Activated T-helper 17 cell treated with anti-CD3 and anti-CD28 coated beads, Interleukin-2, amount 50 U/mL, for 72 hours (primary cell): ENCODE measurements at regions not wholly inside any gene's neighbourhood (a gene's known extent, or its start where the extent isn't known, plus 50 kb on each side); places are given as distances from the start of the nearest gene placed in this dataset.

Experiments used
- ATAC-seq: fragments of 150-1000 bp; cut with Tn5 transposase; replicated peaks from 2 replicates; pipeline ENCODE4 v1.10.0; 2021; ENCODE audit warnings: mild to moderate bottlenecking, moderate library complexity
- H3K27ac Mint-ChIP-seq: one replicate; pipeline ENCODE4 v1.8.0; 2022; ENCODE audit warnings: mixed read lengths
- H3K27me3 Mint-ChIP-seq: one replicate; pipeline ENCODE4 v1.8.0; 2022; ENCODE audit warnings: mixed read lengths
- H3K36me3 Mint-ChIP-seq: one replicate; pipeline ENCODE4 v1.8.0; 2022; ENCODE audit warnings: low read depth, mild to moderate bottlenecking, mixed read lengths
- H3K4me1 Mint-ChIP-seq: one replicate; pipeline ENCODE4 v1.8.0; 2022; ENCODE audit warnings: mixed read lengths
- H3K4me3 Mint-ChIP-seq: one replicate; pipeline ENCODE4 v1.8.0; 2022; ENCODE audit warnings: mild to moderate bottlenecking, mixed read lengths
- H3K9me3 Mint-ChIP-seq: one replicate; pipeline ENCODE4 v1.8.0; 2022; ENCODE audit warnings: mixed read lengths

- Mint-ChIP-seq H3K27me3 (no peaks in the 10 kb centered on the region), H3K27ac (no peak overlapping the region), H3K4me3 (no peak overlapping the region), H3K4me1 (no peaks in the 10 kb centered on the region), H3K36me3 (no peaks in the 10 kb centered on the region), H3K9me3 (peaks cover 3% of the 10 kb centered on the region)
- no peak for ATAC-seq
Observed at GRCh38 chr18:40980171-40980570, 974.9 kb upstream of the PIK3C3 start.

GRCh38 chr18:40976050-40976449 is 979.0 kb upstream of the PIK3C3 start:
- ATAC-seq: no peak
- Mint-ChIP-seq H3K36me3 (no peaks in the 10 kb centered on the region), H3K9me3 (peaks cover 9% of the 10 kb centered on the region), H3K4me1 (no peaks in the 10 kb centered on the region), H3K27me3 (no peaks in the 10 kb centered on the region), H3K27ac (no peak overlapping the region), H3K4me3 (no peak overlapping the region)

GRCh38 chr18:40974448-40974847 is 980.6 kb upstream of the PIK3C3 start:
- H3K27ac Mint-ChIP-seq: no peak overlapping the region
- no peaks in the 10 kb centered on the region for H3K4me1 Mint-ChIP-seq
- H3K27me3 Mint-ChIP-seq: no peaks in the 10 kb centered on the region
- peaks cover 9% of the 10 kb centered on the region for H3K9me3 Mint-ChIP-seq
- H3K4me3 Mint-ChIP-seq: no peak overlapping the region
- ATAC-seq: no peak
- no peaks in the 10 kb centered on the region for H3K36me3 Mint-ChIP-seq

- Mint-ChIP-seq H3K4me3 (no peak overlapping the region), H3K4me1 (no peaks in the 10 kb centered on the region), H3K27me3 (no peaks in the 10 kb centered on the region), H3K9me3 (peaks cover 14% of the 10 kb centered on the region), H3K27ac (no peak overlapping the region), H3K36me3 (no peaks in the 10 kb centered on the region)
- no peak for ATAC-seq
Observed at GRCh38 chr18:40962784-40963183, 992.2 kb upstream of the PIK3C3 start.

GRCh38 chr18:40957533-40958070 is 997.4 kb upstream of the PIK3C3 start:
- Mint-ChIP-seq H3K36me3 (no peaks in the 10 kb centered on the region), H3K27ac (no peak overlapping the region), H3K4me1 (no peaks in the 10 kb centered on the region), H3K9me3 (peaks cover 8% of the 10 kb centered on the region), H3K4me3 (no peak overlapping the region), H3K27me3 (no peaks in the 10 kb centered on the region)
- no peak for ATAC-seq

- Mint-ChIP-seq H3K9me3 (peaks cover 10% of the 10 kb centered on the region), H3K4me1 (no peaks in the 10 kb centered on the region), H3K27me3 (no peaks in the 10 kb centered on the region), H3K4me3 (no peak overlapping the region), H3K36me3 (no peaks in the 10 kb centered on the region), H3K27ac (no peak overlapping the region)
- ATAC-seq: no peak
Observed at GRCh38 chr18:40956213-40956612, 998.8 kb upstream of the PIK3C3 start.

- ATAC-seq: no peak
- Mint-ChIP-seq H3K27ac (no peak overlapping the region), H3K9me3 (peaks cover 16% of the 10 kb centered on the region), H3K4me3 (no peak overlapping the region), H3K36me3 (no peaks in the 10 kb centered on the region), H3K4me1 (no peaks in the 10 kb centered on the region), H3K27me3 (no peaks in the 10 kb centered on the region)
Observed at GRCh38 chr18:40955351-40955750, 999.7 kb upstream of the PIK3C3 start.

- Mint-ChIP-seq H3K27ac (no peak overlapping the region), H3K9me3 (peaks cover 31% of the 10 kb centered on the region), H3K4me3 (no peak overlapping the region), H3K36me3 (no peaks in the 10 kb centered on the region), H3K4me1 (no peaks in the 10 kb centered on the region), H3K27me3 (no peaks in the 10 kb centered on the region)
- ATAC-seq: no peak
Observed at GRCh38 chr18:40949114-40949950, 1005.7 kb upstream of the PIK3C3 start.

- ATAC-seq: no peak
- no peaks in the 10 kb centered on the region for H3K4me1 Mint-ChIP-seq
- H3K27me3 Mint-ChIP-seq: no peaks in the 10 kb centered on the region
- no peak overlapping the region for H3K4me3 Mint-ChIP-seq
- no peaks in the 10 kb centered on the region for H3K36me3 Mint-ChIP-seq
- H3K27ac Mint-ChIP-seq: no peak overlapping the region
- H3K9me3 Mint-ChIP-seq: peaks cover 26% of the 10 kb centered on the region
Observed at GRCh38 chr18:40944576-40944975, 1010.5 kb upstream of the PIK3C3 start.

GRCh38 chr18:40939656-40940515 is 1015.1 kb upstream of the PIK3C3 start:
- no peaks in the 10 kb centered on the region for H3K4me1 Mint-ChIP-seq
- H3K27me3 Mint-ChIP-seq: no peaks in the 10 kb centered on the region
- H3K4me3 Mint-ChIP-seq: no peak overlapping the region
- H3K36me3 Mint-ChIP-seq: no peaks in the 10 kb centered on the region
- ATAC-seq: no peak
- H3K27ac Mint-ChIP-seq: no peak overlapping the region
- H3K9me3 Mint-ChIP-seq: peaks cover 27% of the 10 kb centered on the region

- Mint-ChIP-seq H3K27ac (no peak overlapping the region), H3K36me3 (no peaks in the 10 kb centered on the region), H3K4me1 (no peaks in the 10 kb centered on the region), H3K27me3 (no peaks in the 10 kb centered on the region), H3K4me3 (no peak overlapping the region), H3K9me3 (peaks cover 35% of the 10 kb centered on the region)
- ATAC-seq: no peak
Observed at GRCh38 chr18:40938615-40939014, 1016.4 kb upstream of the PIK3C3 start.

- H3K9me3 Mint-ChIP-seq: peaks cover 27% of the 10 kb centered on the region
- H3K36me3 Mint-ChIP-seq: no peaks in the 10 kb centered on the region
- H3K27me3 Mint-ChIP-seq: no peaks in the 10 kb centered on the region
- H3K27ac Mint-ChIP-seq: no peak overlapping the region
- H3K4me1 Mint-ChIP-seq: no peaks in the 10 kb centered on the region
- no peak for ATAC-seq
- H3K4me3 Mint-ChIP-seq: no peak overlapping the region
Observed at GRCh38 chr18:40937386-40937785, 1017.6 kb upstream of the PIK3C3 start.

GRCh38 chr18:40935423-40935822 is 1019.6 kb upstream of the PIK3C3 start:
- no peaks in the 10 kb centered on the region for H3K4me1 Mint-ChIP-seq
- no peaks in the 10 kb centered on the region for H3K36me3 Mint-ChIP-seq
- H3K27ac Mint-ChIP-seq: no peak overlapping the region

GRCh38 chr18:40932862-40933261 is 1022.2 kb upstream of the PIK3C3 start:
- H3K36me3 Mint-ChIP-seq: no peaks in the 10 kb centered on the region
- H3K4me3 Mint-ChIP-seq: no peak overlapping the region
- no peaks in the 10 kb centered on the region for H3K27me3 Mint-ChIP-seq
- no peak for ATAC-seq
- H3K4me1 Mint-ChIP-seq: no peaks in the 10 kb centered on the region
- H3K27ac Mint-ChIP-seq: no peak overlapping the region
- peaks cover 22% of the 10 kb centered on the region for H3K9me3 Mint-ChIP-seq

More at GRCh38 chr18:40935423-40935822, 1019.6 kb upstream of the PIK3C3 start:
- no peak overlapping the region for H3K4me3 Mint-ChIP-seq
- peaks cover 29% of the 10 kb centered on the region for H3K9me3 Mint-ChIP-seq
- H3K27me3 Mint-ChIP-seq: no peaks in the 10 kb centered on the region
- no peak for ATAC-seq
